ENCODE measurements at regions not wholly inside any gene's neighbourhood (a gene's known extent, or its start where the extent isn't known, plus 50 kb on each side); places are given as distances from the start of the nearest gene placed in this dataset.

- Histone ChIP-seq H2AFZ (ENCODE audit: low read length) (no peak overlapping the region), H4K20me1 (ENCODE audit: insufficient read depth, low read length, poor library complexity, severe bottlenecking) (no peaks in the 10 kb centered on the region), H3K4me2 (ENCODE audit: low read depth, low read length, poor library complexity, severe bottlenecking) (no peak overlapping the region), H3K9me2 (replicated peaks; ENCODE audit: low read depth, low read length) (no peaks in the 10 kb centered on the region), H3K9ac (ENCODE audit: low read depth, low read length, poor library complexity, severe bottlenecking) (no peak overlapping the region), H3K4me1 (ENCODE audit: insufficient read depth, low read length, poor library complexity, severe bottlenecking) (no peaks in the 10 kb centered on the region), H3K27me3 (ENCODE audit: insufficient read depth, low read length, poor library complexity, severe bottlenecking) (no peaks in the 10 kb centered on the region), H3K9me3 (ENCODE audit: insufficient read depth, low read depth, low read length) (no peaks in the 10 kb centered on the region), H3F3A (ENCODE audit: low read depth) (no peaks in the 10 kb centered on the region), H3K4me3 (ENCODE audit: low read length, poor library complexity, severe bottlenecking) (no peak overlapping the region), H3K36me3 (ENCODE audit: insufficient read depth, low read length) (no peaks in the 10 kb centered on the region), H3K79me2 (ENCODE audit: insufficient read depth, low read length) (no peaks in the 10 kb centered on the region)
- TF ChIP-seq CTCF (conservative IDR thresholded peaks at IDR 0.05; ENCODE audit: low read length) (no peak), EZH2phosphoT487 (IDR thresholded peaks at IDR 0.05; ENCODE audit: borderline replicate concordance) (no peak)
Observed at GRCh38 chr3:178195824-178196223, 340.4 kb upstream of the KCNMB2 start.

- Histone ChIP-seq H4K20me1 (ENCODE audit: insufficient read depth, low read length, poor library complexity, severe bottlenecking) (no peaks in the 10 kb centered on the region), H3K4me3 (ENCODE audit: low read length, poor library complexity, severe bottlenecking) (no peak overlapping the region), H3K9me2 (replicated peaks; ENCODE audit: low read depth, low read length) (no peaks in the 10 kb centered on the region), H3K4me1 (ENCODE audit: insufficient read depth, low read length, poor library complexity, severe bottlenecking) (no peaks in the 10 kb centered on the region), H3K27me3 (ENCODE audit: insufficient read depth, low read length, poor library complexity, severe bottlenecking) (no peaks in the 10 kb centered on the region), H3K4me2 (ENCODE audit: low read depth, low read length, poor library complexity, severe bottlenecking) (no peak overlapping the region), H3F3A (ENCODE audit: low read depth) (no peaks in the 10 kb centered on the region), H3K9me3 (ENCODE audit: insufficient read depth, low read depth, low read length) (no peaks in the 10 kb centered on the region), H3K36me3 (ENCODE audit: insufficient read depth, low read length) (no peaks in the 10 kb centered on the region), H2AFZ (ENCODE audit: low read length) (no peak overlapping the region), H3K9ac (ENCODE audit: low read depth, low read length, poor library complexity, severe bottlenecking) (no peak overlapping the region), H3K79me2 (ENCODE audit: insufficient read depth, low read length) (no peaks in the 10 kb centered on the region)
- TF ChIP-seq CTCF (conservative IDR thresholded peaks at IDR 0.05; ENCODE audit: low read length) (no peak), EZH2phosphoT487 (IDR thresholded peaks at IDR 0.05; ENCODE audit: borderline replicate concordance) (no peak)
Observed at GRCh38 chr3:178198329-178198728, 337.9 kb upstream of the KCNMB2 start.

GRCh38 chr3:178200316-178200715, 335.9 kb upstream of the KCNMB2 start:
- Histone ChIP-seq H3K4me2 (ENCODE audit: low read depth, low read length, poor library complexity, severe bottlenecking) (no peak overlapping the region), H3K27me3 (ENCODE audit: insufficient read depth, low read length, poor library complexity, severe bottlenecking) (no peaks in the 10 kb centered on the region), H4K20me1 (ENCODE audit: insufficient read depth, low read length, poor library complexity, severe bottlenecking) (no peaks in the 10 kb centered on the region), H3F3A (ENCODE audit: low read depth) (no peaks in the 10 kb centered on the region), H3K9me2 (replicated peaks; ENCODE audit: low read depth, low read length) (no peaks in the 10 kb centered on the region), H3K4me1 (ENCODE audit: insufficient read depth, low read length, poor library complexity, severe bottlenecking) (no peaks in the 10 kb centered on the region), H3K4me3 (ENCODE audit: low read length, poor library complexity, severe bottlenecking) (no peak overlapping the region), H3K79me2 (ENCODE audit: insufficient read depth, low read length) (no peaks in the 10 kb centered on the region), H2AFZ (ENCODE audit: low read length) (no peak overlapping the region), H3K9me3 (ENCODE audit: insufficient read depth, low read depth, low read length) (no peaks in the 10 kb centered on the region), H3K9ac (ENCODE audit: low read depth, low read length, poor library complexity, severe bottlenecking) (no peak overlapping the region), H3K36me3 (ENCODE audit: insufficient read depth, low read length) (no peaks in the 10 kb centered on the region)
- no peak for TF ChIP-seq CTCF (conservative IDR thresholded peaks at IDR 0.05; ENCODE audit: low read length)
- no peak for TF ChIP-seq EZH2phosphoT487 (IDR thresholded peaks at IDR 0.05; ENCODE audit: borderline replicate concordance)

Data from Loucy (cell line).